ENCODE measurements at regions not wholly inside any gene's neighbourhood (a gene's known extent, or its start where the extent isn't known, plus 50 kb on each side); places are given as distances from the start of the nearest gene placed in this dataset.

GRCh38 chr10:47225928-47226645, 73.9 kb upstream of the GDF10 start:
- H3K9ac ChIP-seq (ENCODE audit: low read length): no peak overlapping the region
- H4K20me1 ChIP-seq (ENCODE audit: insufficient read depth): no peaks in the 10 kb centered on the region
- H3K79me2 ChIP-seq (replicated peaks; ENCODE audit: insufficient read depth, low read length): no peaks in the 10 kb centered on the region
- TF ChIP-seq SMC3 (conservative IDR thresholded peaks at IDR 0.05; ENCODE audit: poor library complexity) (no peak), MXI1 (conservative IDR thresholded peaks at IDR 0.05; ENCODE audit: poor library complexity, severe bottlenecking) (no peak)
- H3K27me3 ChIP-seq (ENCODE audit: insufficient read depth, low read depth, low read length): no peaks in the 10 kb centered on the region
- H3K27ac ChIP-seq (ENCODE audit: low read length): no peak overlapping the region
- H3F3A ChIP-seq (ENCODE audit: insufficient read depth, low read length, poor library complexity, severe bottlenecking): no peaks in the 10 kb centered on the region
- no peaks in the 10 kb centered on the region for H3K36me3 ChIP-seq (ENCODE audit: insufficient read depth, low read length)
- H2AFZ ChIP-seq (ENCODE audit: low read depth, low read length): no peak overlapping the region
- no peaks in the 10 kb centered on the region for H3K9me3 ChIP-seq (ENCODE audit: low read length)
- no peak overlapping the region for H3K4me3 ChIP-seq (ENCODE audit: low read length)
- no peak overlapping the region for H3K4me2 ChIP-seq (ENCODE audit: low read length)
- no peaks in the 10 kb centered on the region for H3K9me2 ChIP-seq (ENCODE audit: insufficient read depth, low read length)

GRCh38 chr10:47230482-47230881, 69.5 kb upstream of the GDF10 start:
- Histone ChIP-seq H3K27me3 (ENCODE audit: insufficient read depth, low read depth, low read length) (no peaks in the 10 kb centered on the region), H3F3A (ENCODE audit: insufficient read depth, low read length, poor library complexity, severe bottlenecking) (no peaks in the 10 kb centered on the region), H3K9me3 (ENCODE audit: low read length) (no peaks in the 10 kb centered on the region), H3K9ac (ENCODE audit: low read length) (no peak overlapping the region), H3K4me2 (ENCODE audit: low read length) (no peak overlapping the region), H2AFZ (ENCODE audit: low read depth, low read length) (no peak overlapping the region), H3K27ac (ENCODE audit: low read length) (no peak overlapping the region), H3K79me2 (replicated peaks; ENCODE audit: insufficient read depth, low read length) (no peaks in the 10 kb centered on the region), H3K9me2 (ENCODE audit: insufficient read depth, low read length) (no peaks in the 10 kb centered on the region), H3K36me3 (ENCODE audit: insufficient read depth, low read length) (no peaks in the 10 kb centered on the region), H4K20me1 (ENCODE audit: insufficient read depth) (no peaks in the 10 kb centered on the region), H3K4me3 (ENCODE audit: low read length) (no peak overlapping the region)
- TF ChIP-seq TAF1 (IDR thresholded peaks at IDR 0.05; ENCODE audit: low read depth): no peak
- TF ChIP-seq POLR2AphosphoS5 (IDR thresholded peaks at IDR 0.05): no peak
- TF ChIP-seq SMC3 (conservative IDR thresholded peaks at IDR 0.05; ENCODE audit: poor library complexity): no peak
- TF ChIP-seq EZH2 (IDR thresholded peaks at IDR 0.05; ENCODE audit: borderline replicate concordance, insufficient read depth, low read length, poor library complexity, severe bottlenecking): no peak
- no peak for TF ChIP-seq MXI1 (conservative IDR thresholded peaks at IDR 0.05; ENCODE audit: poor library complexity, severe bottlenecking)
- TF ChIP-seq REST (IDR thresholded peaks at IDR 0.05; ENCODE audit: borderline replicate concordance): no peak
- no peak for TF ChIP-seq RAD21 (conservative IDR thresholded peaks at IDR 0.05)
- TF ChIP-seq CTCF (IDR thresholded peaks at IDR 0.05; ENCODE audit: poor library complexity, severe bottlenecking): no peak
- TF ChIP-seq EP300 (conservative IDR thresholded peaks at IDR 0.05; ENCODE audit: poor library complexity, severe bottlenecking): no peak

Measured in neural cell (in vitro differentiated cells).